HG03378 (cell line): ENCODE measurements at regions not wholly inside any gene's neighbourhood (a gene's known extent, or its start where the extent isn't known, plus 50 kb on each side); places are given as distances from the start of the nearest gene placed in this dataset.
"Not testable (repeated sequence)": the region's sequence is repeated elsewhere in the genome, so short reads cannot be mapped to it uniquely, and the experiment has no call there.

Source experiments
- ATAC-seq: cut with Tn5 transposase; IDR thresholded peaks from one replicate; pipeline ENCODE4 v1.9.1; 2021; ENCODE audit warnings: mild to moderate bottlenecking, moderate library complexity; ENCODE audit not compliant: unreplicated experiment

DNA sequence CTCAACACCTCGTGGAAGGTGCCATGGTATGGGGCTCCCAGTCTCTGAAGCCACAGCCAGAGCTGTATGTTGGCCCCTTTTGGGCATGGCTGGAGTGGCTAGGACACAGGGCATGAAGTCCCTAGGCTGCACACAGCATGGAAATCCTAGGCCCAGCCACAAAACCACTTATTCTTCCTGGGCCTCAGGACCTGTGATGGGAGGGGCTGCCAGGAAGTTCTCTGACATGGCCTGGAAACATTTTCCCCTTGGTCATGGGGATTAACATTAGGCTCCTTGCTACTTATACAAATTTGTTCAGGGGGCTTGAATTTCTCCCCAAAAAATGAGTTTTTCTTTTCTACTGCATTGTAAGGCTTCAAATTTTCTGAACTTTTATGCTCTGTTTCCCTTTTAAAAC, 2091.2 kb upstream of the ACO1 start:
- ATAC-seq: no peak

- no peak for ATAC-seq
Measured at GRCh38 chr9:30299126-30299780, 2085.2 kb upstream of the ACO1 start.

GRCh38 chr9:30301271-30301963, 2083.0 kb upstream of the ACO1 start:
- no peak for ATAC-seq

GRCh38 chr9:30310711-30311110, 2073.7 kb upstream of the ACO1 start:
- ATAC-seq: no peak

DNA sequence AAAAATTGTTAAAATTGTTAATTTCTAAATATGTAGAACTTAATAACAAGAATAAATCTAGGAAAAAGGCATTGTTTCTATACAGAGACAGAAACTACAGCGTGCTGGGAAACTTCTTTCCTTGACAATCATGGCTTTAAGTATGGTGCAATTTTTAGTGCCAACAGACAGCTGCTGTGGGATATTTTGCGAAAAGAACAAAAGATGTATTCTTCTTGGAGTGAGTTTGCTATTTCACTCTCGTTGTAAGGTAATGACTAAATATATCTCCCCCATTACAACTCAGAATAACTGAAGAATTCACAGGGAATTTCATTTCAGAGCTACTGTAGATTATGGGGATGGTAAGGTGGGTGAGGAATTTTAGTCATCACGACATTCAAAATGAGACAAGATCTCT, 2055.0 kb upstream of the ACO1 start:
- ATAC-seq: no peak

DNA sequence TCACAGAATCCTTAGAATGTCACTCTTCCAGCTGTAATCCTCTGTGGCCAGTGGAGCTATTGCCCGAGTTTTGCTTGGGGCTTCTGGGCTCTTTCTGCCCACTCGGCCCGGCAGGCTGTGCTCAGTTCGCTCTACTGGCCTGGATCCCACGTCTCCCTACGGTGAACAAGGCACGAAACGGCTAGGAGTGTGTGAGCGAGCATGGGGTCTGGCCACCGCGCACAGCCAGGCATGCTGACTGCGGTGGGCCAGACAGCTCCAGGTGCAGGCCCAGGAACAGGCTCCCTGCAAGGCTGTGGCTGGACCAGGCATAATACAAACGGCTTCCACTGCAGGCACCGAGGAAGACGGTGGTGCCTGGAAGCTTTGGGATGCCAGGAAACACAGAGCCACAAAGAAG, 2035.5 kb upstream of the ACO1 start:
- no peak for ATAC-seq

- no peak for ATAC-seq
Measured at GRCh38 chr9:30349526-30350513, 2034.6 kb upstream of the ACO1 start.

GRCh38 chr9:30356221-30356620, 2028.2 kb upstream of the ACO1 start:
- no peak for ATAC-seq

DNA sequence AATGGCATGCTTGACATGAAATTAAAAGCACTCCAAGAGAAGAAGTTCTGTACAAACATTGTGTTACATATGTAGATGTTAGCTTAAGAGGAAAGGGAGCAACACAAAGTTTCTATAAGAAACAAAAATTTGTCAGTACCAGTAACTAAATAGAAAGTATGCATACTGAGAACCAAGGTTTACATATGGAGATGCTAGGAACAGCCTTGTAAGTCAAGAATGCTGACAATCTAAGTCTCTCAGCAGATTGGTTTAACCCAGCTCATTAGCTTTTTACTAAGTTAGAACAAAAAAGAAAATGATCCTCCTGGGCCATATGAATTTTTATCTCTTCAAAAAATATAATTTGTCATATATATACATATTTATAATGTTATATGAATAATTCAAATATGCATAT, 2022.1 kb upstream of the ACO1 start:
- ATAC-seq: no peak

DNA sequence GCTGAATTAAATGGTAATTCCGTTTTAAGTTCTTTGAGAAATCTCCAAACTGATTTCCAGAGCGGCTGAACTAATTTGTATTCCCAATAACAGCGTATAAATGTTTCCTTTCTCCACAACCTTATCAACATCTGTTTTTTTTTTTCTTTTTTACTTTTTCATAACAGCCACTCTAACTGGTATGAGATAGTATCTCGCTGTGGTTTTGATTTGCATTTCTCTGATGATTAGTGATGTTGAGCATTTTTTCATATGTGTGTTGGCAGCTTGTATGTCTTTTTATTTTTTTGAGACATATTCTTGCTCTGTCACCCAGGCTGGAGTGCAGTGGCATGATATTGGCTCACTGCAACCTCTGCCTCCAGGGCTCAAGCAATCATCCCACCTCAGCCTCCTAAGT, 2018.3 kb upstream of the ACO1 start:
- not testable (repeated sequence) for ATAC-seq

GRCh38 chr9:30382271-30382670, 2002.2 kb upstream of the ACO1 start:
- no peak for ATAC-seq

DNA sequence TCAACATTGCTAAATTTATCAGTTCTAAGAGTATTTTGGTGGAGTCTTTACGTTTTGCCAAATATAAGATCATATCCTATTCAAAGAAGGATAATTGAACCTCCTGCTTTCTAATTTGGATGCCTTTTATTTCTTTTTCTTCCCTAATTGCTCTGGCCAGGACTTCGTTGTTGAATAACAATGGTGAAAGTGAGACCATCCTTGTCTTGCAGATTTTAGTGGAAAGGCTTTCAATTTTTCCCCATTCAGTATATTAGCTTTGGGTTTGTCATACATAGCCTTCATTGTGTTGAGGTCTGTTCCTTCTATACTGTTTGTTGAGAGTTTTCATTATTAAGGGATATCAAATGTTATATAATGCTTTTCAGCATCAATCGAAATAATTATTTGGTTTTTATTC, 1974.2 kb upstream of the ACO1 start:
- ATAC-seq: no peak

GRCh38 chr9:30411571-30411970, 1972.9 kb upstream of the ACO1 start:
- no peak for ATAC-seq

- ATAC-seq: no peak
Measured at GRCh38 chr9:30459156-30459555, 1925.3 kb upstream of the ACO1 start.

DNA sequence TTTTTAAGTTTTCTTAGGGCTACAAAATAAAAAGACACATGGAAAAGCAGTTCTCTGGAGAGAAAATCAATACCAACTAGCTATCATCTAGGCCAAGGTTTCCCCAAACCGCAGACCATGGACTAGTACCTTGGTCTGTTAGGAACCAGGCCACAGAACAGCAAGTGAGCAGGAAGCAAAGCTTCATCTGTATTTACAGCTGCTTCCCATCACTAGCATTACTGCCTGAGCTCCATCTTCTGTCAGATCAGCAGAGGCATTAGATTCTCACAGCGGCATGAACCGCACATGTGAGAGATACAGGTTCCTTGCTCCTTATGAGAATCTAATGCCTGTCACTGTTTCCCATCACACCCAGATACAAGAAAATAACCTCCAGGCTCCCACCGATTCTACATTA, 1907.6 kb upstream of the ACO1 start:
- ATAC-seq: no peak

- no peak for ATAC-seq
Measured at GRCh38 chr9:30478684-30479083, 1905.8 kb upstream of the ACO1 start.

GRCh38 chr9:30482499-30482898, 1901.9 kb upstream of the ACO1 start:
- no peak for ATAC-seq

GRCh38 chr9:30484690-30485089, 1899.8 kb upstream of the ACO1 start:
- ATAC-seq: no peak

DNA sequence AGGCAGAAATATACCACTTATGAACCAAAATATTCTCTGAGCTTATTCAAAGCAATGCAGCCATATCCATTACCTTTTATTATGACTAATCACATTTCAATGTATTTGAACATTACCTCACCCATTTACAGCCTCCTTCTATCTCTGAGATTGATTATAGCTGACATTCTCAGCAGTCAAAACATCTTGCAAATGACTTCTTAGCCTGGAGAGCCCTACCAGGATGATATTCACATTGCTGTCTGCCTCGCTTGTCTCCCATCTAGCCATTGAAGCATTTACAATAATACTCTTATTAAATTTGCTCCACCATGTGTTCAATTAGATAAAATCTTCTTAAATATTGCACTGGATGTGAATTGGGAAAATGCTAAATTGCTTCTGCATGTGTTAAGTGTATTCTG, 1879.9 kb upstream of the ACO1 start:
- no peak for ATAC-seq

GRCh38 chr9:30505311-30505710, 1879.1 kb upstream of the ACO1 start:
- ATAC-seq: no peak

DNA sequence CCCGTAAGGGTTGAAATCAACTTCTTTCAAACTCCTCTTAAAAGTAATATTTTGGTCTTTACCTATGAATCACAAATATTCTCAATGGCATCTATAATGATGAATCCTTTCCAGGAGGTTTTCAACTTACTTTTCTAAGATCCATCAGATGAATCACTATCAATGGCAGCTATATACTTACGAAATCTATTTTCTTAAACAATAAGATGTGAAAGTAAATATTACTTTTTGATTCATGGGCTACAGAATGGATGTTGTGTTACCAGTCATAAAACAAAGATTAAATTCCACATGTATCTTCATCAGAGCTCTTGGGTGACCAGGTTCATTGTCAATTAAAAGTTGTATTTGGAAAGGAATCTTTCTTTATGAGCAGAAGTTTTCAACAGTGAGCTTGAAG, 1877.7 kb upstream of the ACO1 start:
- no peak for ATAC-seq

DNA sequence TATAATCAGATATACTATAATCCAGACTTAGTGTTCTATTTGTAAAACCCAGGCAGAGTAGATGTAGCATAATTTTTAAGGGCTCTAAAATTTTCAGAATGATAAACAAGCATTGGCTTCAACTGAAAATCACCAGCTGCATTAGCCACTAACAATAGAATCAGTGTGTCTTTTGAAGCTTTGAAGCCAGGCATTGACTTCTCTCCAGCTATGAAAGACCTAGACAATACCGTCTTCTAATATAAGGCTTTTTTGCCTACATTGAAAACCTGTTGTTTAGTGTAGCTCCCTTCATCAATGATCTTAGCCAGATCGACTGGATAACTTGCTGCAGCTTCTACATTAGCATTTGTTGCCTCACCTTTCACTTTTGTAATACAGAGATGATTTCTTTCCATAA, 1877.3 kb upstream of the ACO1 start:
- no peak for ATAC-seq
